ENCODE measurements at regions not wholly inside any gene's neighbourhood (a gene's known extent, or its start where the extent isn't known, plus 50 kb on each side); places are given as distances from the start of the nearest gene placed in this dataset.
"Not testable (repeated sequence)": the region's sequence is repeated elsewhere in the genome, so short reads cannot be mapped to it uniquely, and the experiment has no call there.

- TF ChIP-seq EP300 (conservative IDR thresholded peaks at IDR 0.05; ENCODE audit: poor library complexity, severe bottlenecking); EZH2 (IDR thresholded peaks at IDR 0.05; ENCODE audit: borderline replicate concordance, insufficient read depth, low read length, poor library complexity, severe bottlenecking); CTCF (IDR thresholded peaks at IDR 0.05; ENCODE audit: poor library complexity, severe bottlenecking); TAF1 (IDR thresholded peaks at IDR 0.05; ENCODE audit: low read depth): not testable (repeated sequence)
These were observed 79.8 kb upstream of the METTL9 start for GRCh38 chr16:21519361-21520133.
